Urothelium cell line (cell line): ENCODE measurements at regions not wholly inside any gene's neighbourhood (a gene's known extent, or its start where the extent isn't known, plus 50 kb on each side); places are given as distances from the start of the nearest gene placed in this dataset.

Experiments
- DNase-seq: peaks from one replicate; pipeline ENCODE4 v3.0.0; 2011; ENCODE audit warnings: low spot score, mixed read lengths
- FAIRE-seq: peaks from 2 replicates; lab custom pipeline; 2011; peaks lifted over from hg19 to GRCh38; lab: Jason Lieb, UNC

DNA sequence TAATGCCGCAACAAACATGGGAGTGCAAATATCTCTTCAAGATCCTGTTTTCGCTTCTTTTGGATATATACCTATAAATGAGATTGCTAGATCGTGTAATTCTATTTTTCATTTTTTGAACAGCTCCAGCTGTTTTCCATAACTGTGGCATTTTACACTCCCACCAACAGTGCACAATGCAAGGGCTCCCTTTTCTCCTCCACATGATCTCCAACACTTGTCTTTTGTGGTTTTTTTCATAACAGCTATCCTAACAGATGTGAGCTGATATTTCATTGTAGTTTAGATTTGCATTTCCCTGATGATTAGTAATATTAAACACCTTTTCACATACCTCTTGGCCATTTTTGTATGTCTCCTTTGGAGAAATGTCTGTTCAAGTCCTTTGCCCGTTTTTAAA is 58.6 kb upstream of the TJP1 start:
- DNase-seq (no peak), FAIRE-seq (no peak)

- FAIRE-seq: no peak
- DNase-seq: no peak
Observed at GRCh38 chr15:29880341-29880740, 58.1 kb upstream of the TJP1 start.

DNA sequence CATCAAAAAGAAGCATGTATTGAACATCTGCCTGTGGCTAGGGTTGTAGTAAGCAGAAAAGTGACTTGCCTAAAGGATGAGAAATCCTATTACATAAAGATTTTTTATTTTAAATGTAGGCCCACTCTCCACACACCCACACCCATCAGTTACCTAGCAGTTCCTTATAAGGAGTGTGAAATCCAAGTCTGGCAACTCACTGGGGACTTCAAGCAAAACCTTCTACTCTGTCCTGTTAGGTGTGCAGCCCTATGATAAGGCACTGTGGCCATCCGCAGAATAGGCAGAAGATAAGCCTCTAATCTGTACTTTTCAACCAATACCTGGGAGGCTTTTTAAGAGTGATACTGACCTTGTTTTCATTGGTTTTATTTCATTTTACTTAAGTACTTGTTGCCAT is 52.7 kb upstream of the TJP1 start:
- FAIRE-seq: no peak

GRCh38 chr15:29873947-29874411 is 51.7 kb upstream of the TJP1 start:
- DNase-seq: no peak
- FAIRE-seq: no peak

More for the DNA sequence above, 52.7 kb upstream of the TJP1 start:
- no peak for DNase-seq

DNA sequence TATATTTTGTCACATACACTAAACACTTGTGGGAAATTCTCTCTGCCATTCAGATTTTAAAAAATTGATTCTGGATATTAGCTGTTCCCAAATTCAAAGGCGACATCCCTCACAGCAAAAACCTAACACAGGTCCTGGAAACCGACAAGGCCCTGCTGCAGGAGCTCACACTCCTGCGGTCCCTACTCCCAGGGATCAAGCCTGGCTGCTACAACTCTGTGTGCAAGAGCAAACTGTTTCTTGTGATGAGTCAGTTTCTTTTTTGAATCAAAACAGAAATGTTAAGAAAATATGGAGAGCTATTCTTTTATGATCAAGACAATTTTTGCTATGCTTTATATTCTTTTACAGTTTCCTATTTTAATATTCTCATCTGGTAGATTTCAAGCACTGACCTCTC is 51.0 kb upstream of the TJP1 start:
- DNase-seq (no peak), FAIRE-seq (no peak)

- DNase-seq (no peak), FAIRE-seq (no peak)
Observed at GRCh38 chr15:29872716-29873115, 50.4 kb upstream of the TJP1 start.
